Liver (tissue), 8 donors: ENCODE measurements at regions not wholly inside any gene's neighbourhood (a gene's known extent, or its start where the extent isn't known, plus 50 kb on each side); places are given as distances from the start of the nearest gene placed in this dataset.

Source experiments
- DNase-seq: peaks from one replicate; pipeline ENCODE4 v3.0.0-alpha.2; 2017; ENCODE audit warnings: low spot score
- H3K27ac ChIP-seq, 2 donors: one replicate each; pipeline ENCODE4 v1.7.0; 2013; ENCODE audit warnings: inconsistent platforms in 2 of 2, low read length in 2 of 2, control low read depth in 1 of 2, low read depth in 1 of 2, mild to moderate bottlenecking in 1 of 2
- H3K27me3 ChIP-seq, 4 donors: one replicate each; pipeline versions ENCODE4 v1.6.1 to v1.7.0; 2013; ENCODE audit warnings: low read length in 3 of 4, inconsistent platforms in 1 of 4, mild to moderate bottlenecking in 1 of 4, moderate library complexity in 1 of 4; ENCODE audit not compliant: control insufficient read depth in 4 of 4, insufficient read depth in 4 of 4
- H3K36me3 ChIP-seq, 4 donors: one replicate each; pipeline versions ENCODE4 v1.6.1 to v1.7.0; 2013; ENCODE audit warnings: low read length in 3 of 4, mild to moderate bottlenecking in 3 of 4, low read depth in 1 of 4, moderate library complexity in 1 of 4; ENCODE audit not compliant: control insufficient read depth in 4 of 4, insufficient read depth in 3 of 4
- H3K4me1 ChIP-seq, 4 donors: one replicate each; pipeline versions ENCODE4 v1.6.1 to v1.7.0; 2013; ENCODE audit warnings: low read length in 3 of 4, mild to moderate bottlenecking in 3 of 4, moderate library complexity in 1 of 4; ENCODE audit not compliant: control insufficient read depth in 4 of 4, insufficient read depth in 4 of 4
- H3K4me3 ChIP-seq, 3 donors: one replicate each; pipeline versions ENCODE4 v1.6.1 to v1.7.0; 2013; ENCODE audit warnings: low read length in 3 of 3, control low read depth in 1 of 3, low read depth in 1 of 3, mild to moderate bottlenecking in 1 of 3
- H3K9ac ChIP-seq, 2 donors: one replicate each; pipeline ENCODE4 v1.7.0; 2013; ENCODE audit warnings: low read length in 2 of 2, mild to moderate bottlenecking in 2 of 2, moderate library complexity in 2 of 2, control low read depth in 1 of 2, low read depth in 1 of 2
- H3K9me3 ChIP-seq, 4 donors: one replicate each; pipeline versions ENCODE4 v1.6.1 to v1.7.0; 2013; ENCODE audit warnings: low read length in 3 of 4; ENCODE audit not compliant: control insufficient read depth in 4 of 4
- FOXA1 ChIP-seq: IDR thresholded peaks from 2 replicates; pipeline ENCODE4 v1.6.1; 2016; ENCODE audit warnings: antibody characterized with exemption
- FOXA2 ChIP-seq: IDR thresholded peaks from 2 replicates; pipeline ENCODE4 v1.6.1; 2016; ENCODE audit warnings: antibody characterized with exemption
- GABPA ChIP-seq, 2 donors: IDR thresholded peaks in 1 of 2; conservative IDR thresholded peaks in 1 of 2; 2 replicates each; pipeline ENCODE4 v1.6.1; 2016; ENCODE audit warnings: antibody characterized with exemption in 2 of 2, mild to moderate bottlenecking in 1 of 2, moderate library complexity in 1 of 2
- HNF4A ChIP-seq, 2 donors: conservative IDR thresholded peaks; 2 replicates each; pipeline ENCODE4 v1.6.1; 2016; ENCODE audit warnings: antibody characterized with exemption in 2 of 2, mild to moderate bottlenecking in 2 of 2
- NR2F2 ChIP-seq: IDR thresholded peaks from 2 replicates; pipeline ENCODE4 v1.6.1; 2016; ENCODE audit warnings: antibody characterized with exemption
- RAD21 ChIP-seq, 2 donors: IDR thresholded peaks; 2 replicates each; pipeline ENCODE4 v1.6.1; 2016; ENCODE audit warnings: antibody characterized with exemption in 2 of 2, mild to moderate bottlenecking in 2 of 2
- RXRA ChIP-seq, 2 donors: IDR thresholded peaks; 2 replicates each; pipeline ENCODE4 v1.6.1; 2017 to 2018; ENCODE audit warnings: antibody characterized with exemption in 2 of 2, mild to moderate bottlenecking in 1 of 2
- SP1 ChIP-seq: IDR thresholded peaks from 2 replicates; pipeline ENCODE4 v1.6.1; 2018; ENCODE audit warnings: antibody characterized with exemption, mild to moderate bottlenecking
- YY1 ChIP-seq: IDR thresholded peaks from 2 replicates; pipeline ENCODE4 v1.6.1; 2016; ENCODE audit warnings: antibody characterized with exemption, mild to moderate bottlenecking
- WGBS: extraction: QIAGEN DNeasy Blood & Tissue Kit; methylation state at CpG from one replicate; pipeline ENCODE4 v1.1.7; 2013; 5-methylcytosine and 5-hydroxymethylcytosine counted together
- TF ChIP-seq, protein P1 (sequence below): fragments of 150-350 bp; IDR thresholded peaks from 2 replicates; pipeline ENCODE4 v1.5.1; 2017; ENCODE audit warnings: improper control_type of control experiment, low read depth, low read length; ENCODE audit not compliant: missing input control
- TF ChIP-seq, protein P2 (sequence below): IDR thresholded peaks from 2 replicates; pipeline ENCODE4 v1.6.1; 2016; ENCODE audit warnings: antibody characterized with exemption, mild to moderate bottlenecking
- TF ChIP-seq, protein P3 (sequence below): IDR thresholded peaks from 2 replicates; pipeline ENCODE4 v1.6.1; 2016; ENCODE audit warnings: antibody characterized with exemption
- TF ChIP-seq, protein P4 (sequence below): IDR thresholded peaks from 2 replicates; pipeline ENCODE4 v1.6.1; 2016; ENCODE audit warnings: antibody characterized with exemption
- donor health status: healthy.
- donor health status: healthy.
- donor health status: healthy.
- donor health status: healthy.
- donor health status: healthy.

DNA sequence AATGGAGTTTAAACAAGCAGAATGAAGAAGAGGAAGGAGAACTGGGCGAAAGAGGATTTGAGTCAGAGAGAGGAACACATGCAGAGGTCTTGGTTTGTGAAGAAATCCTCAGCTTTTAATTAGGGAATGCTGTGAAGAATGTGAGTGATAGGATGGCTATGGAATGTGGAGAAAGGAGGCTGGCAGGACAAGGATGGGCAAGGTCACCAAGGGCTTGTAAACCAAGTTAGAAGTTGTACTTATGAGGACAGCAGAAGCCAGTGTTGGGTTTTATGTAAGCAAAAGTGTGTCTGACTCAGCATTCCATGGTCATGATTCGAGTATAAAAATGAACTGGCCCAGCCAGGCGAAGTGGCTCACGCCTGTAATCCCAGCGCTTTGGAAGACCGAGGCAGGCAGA, 60.0 kb upstream of the IL12A start (continued):
- TF ChIP-seq, protein P1, sequence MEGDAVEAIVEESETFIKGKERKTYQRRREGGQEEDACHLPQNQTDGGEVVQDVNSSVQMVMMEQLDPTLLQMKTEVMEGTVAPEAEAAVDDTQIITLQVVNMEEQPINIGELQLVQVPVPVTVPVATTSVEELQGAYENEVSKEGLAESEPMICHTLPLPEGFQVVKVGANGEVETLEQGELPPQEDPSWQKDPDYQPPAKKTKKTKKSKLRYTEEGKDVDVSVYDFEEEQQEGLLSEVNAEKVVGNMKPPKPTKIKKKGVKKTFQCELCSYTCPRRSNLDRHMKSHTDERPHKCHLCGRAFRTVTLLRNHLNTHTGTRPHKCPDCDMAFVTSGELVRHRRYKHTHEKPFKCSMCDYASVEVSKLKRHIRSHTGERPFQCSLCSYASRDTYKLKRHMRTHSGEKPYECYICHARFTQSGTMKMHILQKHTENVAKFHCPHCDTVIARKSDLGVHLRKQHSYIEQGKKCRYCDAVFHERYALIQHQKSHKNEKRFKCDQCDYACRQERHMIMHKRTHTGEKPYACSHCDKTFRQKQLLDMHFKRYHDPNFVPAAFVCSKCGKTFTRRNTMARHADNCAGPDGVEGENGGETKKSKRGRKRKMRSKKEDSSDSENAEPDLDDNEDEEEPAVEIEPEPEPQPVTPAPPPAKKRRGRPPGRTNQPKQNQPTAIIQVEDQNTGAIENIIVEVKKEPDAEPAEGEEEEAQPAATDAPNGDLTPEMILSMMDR, result no peak
- no peak for TF ChIP-seq FOXA2
- TF ChIP-seq SP1, result no peak

DNA sequence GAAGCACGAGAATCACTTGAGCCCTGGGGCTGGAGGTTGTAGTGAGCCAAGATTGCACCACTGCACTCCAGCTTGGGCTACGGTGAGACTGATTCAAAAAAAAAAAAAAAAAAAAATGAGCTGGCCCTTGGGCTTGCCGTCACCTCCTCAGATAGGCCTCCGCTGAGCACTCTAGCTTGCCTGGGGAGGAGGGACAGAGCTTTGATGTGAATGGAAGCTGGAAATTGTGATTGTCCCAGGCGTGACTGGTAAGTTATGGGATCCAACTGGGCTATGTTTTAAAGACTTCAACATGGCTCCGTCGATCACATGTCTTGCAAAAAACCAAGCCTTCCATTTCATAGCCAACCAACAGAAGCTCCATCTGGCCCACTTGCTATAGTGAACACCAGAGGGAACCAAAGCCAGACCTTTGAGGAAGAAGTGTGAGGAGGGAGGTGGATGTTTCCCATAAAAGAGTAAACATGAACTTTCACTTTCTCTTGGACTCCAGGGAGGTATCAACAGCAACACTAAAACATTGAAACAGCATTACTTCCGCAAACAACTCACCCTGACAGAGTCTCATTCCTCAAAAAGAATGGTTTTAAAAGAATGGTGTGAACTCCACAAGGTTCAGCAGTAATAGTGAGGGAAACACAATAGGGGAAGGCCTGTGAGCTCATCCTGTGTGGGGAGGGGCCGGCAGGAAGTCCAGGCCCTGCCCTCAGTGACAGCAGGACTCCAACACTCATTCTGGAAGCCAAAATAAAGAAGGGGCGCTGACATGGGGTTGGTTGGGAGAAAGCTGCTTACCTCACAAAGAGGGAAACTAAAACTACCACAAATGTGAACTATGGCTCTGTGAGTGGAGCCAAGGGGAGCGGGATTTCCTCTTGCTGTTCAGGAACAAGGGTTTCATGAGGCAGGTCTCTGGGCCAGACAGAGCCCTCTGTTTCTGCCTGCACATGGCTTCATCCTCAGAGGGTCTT, 59.2 kb upstream of the IL12A start:
- Histone ChIP-seq H3K4me1 (no peaks in the 10 kb centered on the region), H3K36me3 (no peaks in the 10 kb centered on the region), H3K27me3 (no peaks in the 10 kb centered on the region), H3K4me3 (no peak overlapping the region), H3K9ac (no peak overlapping the region), H3K27ac (no peak overlapping the region), H3K9me3 (peaks cover 3 to 7% (median 6%) of the 10 kb centered on the region in 4 donors)
- WGBS, result 87% methylated on average over 11 of the region's 11 CpGs
- TF ChIP-seq GABPA (IDR thresholded peaks at IDR 0.05 in 1 of 2, conservative IDR thresholded peaks at IDR 0.05 in 1 of 2), result no peak
- no peak for TF ChIP-seq NR2F2
- peak; percentile 51 to 79 for TF ChIP-seq RAD21 (IDR thresholded peaks at IDR 0.05)
- no peak for TF ChIP-seq YY1
- TF ChIP-seq, protein P1, result peak; percentile 19
- TF ChIP-seq, protein P2, sequence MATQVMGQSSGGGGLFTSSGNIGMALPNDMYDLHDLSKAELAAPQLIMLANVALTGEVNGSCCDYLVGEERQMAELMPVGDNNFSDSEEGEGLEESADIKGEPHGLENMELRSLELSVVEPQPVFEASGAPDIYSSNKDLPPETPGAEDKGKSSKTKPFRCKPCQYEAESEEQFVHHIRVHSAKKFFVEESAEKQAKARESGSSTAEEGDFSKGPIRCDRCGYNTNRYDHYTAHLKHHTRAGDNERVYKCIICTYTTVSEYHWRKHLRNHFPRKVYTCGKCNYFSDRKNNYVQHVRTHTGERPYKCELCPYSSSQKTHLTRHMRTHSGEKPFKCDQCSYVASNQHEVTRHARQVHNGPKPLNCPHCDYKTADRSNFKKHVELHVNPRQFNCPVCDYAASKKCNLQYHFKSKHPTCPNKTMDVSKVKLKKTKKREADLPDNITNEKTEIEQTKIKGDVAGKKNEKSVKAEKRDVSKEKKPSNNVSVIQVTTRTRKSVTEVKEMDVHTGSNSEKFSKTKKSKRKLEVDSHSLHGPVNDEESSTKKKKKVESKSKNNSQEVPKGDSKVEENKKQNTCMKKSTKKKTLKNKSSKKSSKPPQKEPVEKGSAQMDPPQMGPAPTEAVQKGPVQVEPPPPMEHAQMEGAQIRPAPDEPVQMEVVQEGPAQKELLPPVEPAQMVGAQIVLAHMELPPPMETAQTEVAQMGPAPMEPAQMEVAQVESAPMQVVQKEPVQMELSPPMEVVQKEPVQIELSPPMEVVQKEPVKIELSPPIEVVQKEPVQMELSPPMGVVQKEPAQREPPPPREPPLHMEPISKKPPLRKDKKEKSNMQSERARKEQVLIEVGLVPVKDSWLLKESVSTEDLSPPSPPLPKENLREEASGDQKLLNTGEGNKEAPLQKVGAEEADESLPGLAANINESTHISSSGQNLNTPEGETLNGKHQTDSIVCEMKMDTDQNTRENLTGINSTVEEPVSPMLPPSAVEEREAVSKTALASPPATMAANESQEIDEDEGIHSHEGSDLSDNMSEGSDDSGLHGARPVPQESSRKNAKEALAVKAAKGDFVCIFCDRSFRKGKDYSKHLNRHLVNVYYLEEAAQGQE, result no peak
- peak in 1 of 2 donors; percentile 36 for TF ChIP-seq HNF4A (conservative IDR thresholded peaks at IDR 0.05)
- TF ChIP-seq SP1, result peak; percentile 46
- peak in 1 of 2 donors; percentile 29 for TF ChIP-seq RXRA (IDR thresholded peaks at IDR 0.05)
- no peak for TF ChIP-seq FOXA1
- TF ChIP-seq, protein P3, sequence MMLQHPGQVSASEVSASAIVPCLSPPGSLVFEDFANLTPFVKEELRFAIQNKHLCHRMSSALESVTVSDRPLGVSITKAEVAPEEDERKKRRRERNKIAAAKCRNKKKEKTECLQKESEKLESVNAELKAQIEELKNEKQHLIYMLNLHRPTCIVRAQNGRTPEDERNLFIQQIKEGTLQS, result no peak
- TF ChIP-seq, protein P4, sequence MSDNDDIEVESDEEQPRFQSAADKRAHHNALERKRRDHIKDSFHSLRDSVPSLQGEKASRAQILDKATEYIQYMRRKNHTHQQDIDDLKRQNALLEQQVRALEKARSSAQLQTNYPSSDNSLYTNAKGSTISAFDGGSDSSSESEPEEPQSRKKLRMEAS, result no peak
- no peak for DNase-seq
